ENCODE measurements at regions not wholly inside any gene's neighbourhood (a gene's known extent, or its start where the extent isn't known, plus 50 kb on each side); places are given as distances from the start of the nearest gene placed in this dataset.

- TF ChIP-seq ZFP30 (CRISPR knock-in tag; IDR thresholded peaks at IDR 0.05) (no peak), ZNF70 (CRISPR knock-in tag; IDR thresholded peaks at IDR 0.05) (no peak), ZFP3 (CRISPR knock-in tag; IDR thresholded peaks at IDR 0.05) (no peak), ZNF565 (CRISPR knock-in tag; conservative IDR thresholded peaks at IDR 0.05; ENCODE audit: low read depth) (no peak), ESRRG (CRISPR knock-in tag; IDR thresholded peaks at IDR 0.05) (no peak), CREB5 (CRISPR knock-in tag; IDR thresholded peaks at IDR 0.05; ENCODE audit: low read depth) (no peak), TOX (CRISPR knock-in tag; IDR thresholded peaks at IDR 0.05; ENCODE audit: borderline replicate concordance) (no peak), PPARA (CRISPR knock-in tag; IDR thresholded peaks at IDR 0.05; ENCODE audit: borderline replicate concordance) (no peak), PATZ1 (CRISPR knock-in tag; IDR thresholded peaks at IDR 0.05; ENCODE audit: borderline replicate concordance) (no peak), CSRNP3 (CRISPR knock-in tag; IDR thresholded peaks at IDR 0.05) (no peak), BACH2 (CRISPR knock-in tag; IDR thresholded peaks at IDR 0.05; ENCODE audit: borderline replicate concordance) (no peak), RARB (CRISPR knock-in tag; IDR thresholded peaks at IDR 0.05) (no peak)
- ATAC-seq = no peak
These were observed 91.2 kb upstream of the LDAH start for GRCh38 chr2:20914087-20914486.

GRCh38 chr2:20913491-20913890, 90.6 kb upstream of the LDAH start:
- no peak for ATAC-seq
- TF ChIP-seq BACH2 (CRISPR knock-in tag; IDR thresholded peaks at IDR 0.05; ENCODE audit: borderline replicate concordance) = no peak
- TF ChIP-seq ZNF8 (CRISPR knock-in tag; IDR thresholded peaks at IDR 0.05) = no peak
- TF ChIP-seq ZFP3 (CRISPR knock-in tag; IDR thresholded peaks at IDR 0.05) = no peak
- TF ChIP-seq ZFP30 (CRISPR knock-in tag; IDR thresholded peaks at IDR 0.05) = no peak
- no peak for TF ChIP-seq TOX (CRISPR knock-in tag; IDR thresholded peaks at IDR 0.05; ENCODE audit: borderline replicate concordance)
- no peak for TF ChIP-seq ARNTL (CRISPR knock-in tag; IDR thresholded peaks at IDR 0.05; ENCODE audit: borderline replicate concordance, low read depth)
- TF ChIP-seq ISL1 (CRISPR knock-in tag; IDR thresholded peaks at IDR 0.05) = no peak
- no peak for TF ChIP-seq PPARA (CRISPR knock-in tag; IDR thresholded peaks at IDR 0.05; ENCODE audit: borderline replicate concordance)
- no peak for TF ChIP-seq RARB (CRISPR knock-in tag; IDR thresholded peaks at IDR 0.05)
- no peak for TF ChIP-seq ESRRG (CRISPR knock-in tag; IDR thresholded peaks at IDR 0.05)

- peak; percentile 42; the same call in 1 of the 3 replicates for ATAC-seq
- TF ChIP-seq SNAI2 (CRISPR knock-in tag; IDR thresholded peaks at IDR 0.05) (no peak), TCF4 (CRISPR knock-in tag; IDR thresholded peaks at IDR 0.05; ENCODE audit: borderline replicate concordance) (peak; percentile 76; the same call in 1 of the 2 replicates)
These were observed 77.2 kb upstream of the LDAH start for GRCh38 chr2:20900052-20900636.

- no peak for ATAC-seq
These were observed 75.1 kb upstream of the LDAH start for GRCh38 chr2:20897874-20898453.

More at GRCh38 chr2:20897874-20898453, 75.1 kb upstream of the LDAH start:
- TF ChIP-seq OSR1 (CRISPR knock-in tag; IDR thresholded peaks at IDR 0.05) (no peak), POU6F1 (CRISPR knock-in tag; IDR thresholded peaks at IDR 0.05; ENCODE audit: borderline replicate concordance, low read depth) (no peak), CREB5 (CRISPR knock-in tag; IDR thresholded peaks at IDR 0.05; ENCODE audit: low read depth) (no peak), ZNF70 (CRISPR knock-in tag; IDR thresholded peaks at IDR 0.05) (no peak), ISL1 (CRISPR knock-in tag; IDR thresholded peaks at IDR 0.05) (no peak), SNAI2 (CRISPR knock-in tag; IDR thresholded peaks at IDR 0.05) (no peak)
